ENCODE measurements at regions not wholly inside any gene's neighbourhood (a gene's known extent, or its start where the extent isn't known, plus 50 kb on each side); places are given as distances from the start of the nearest gene placed in this dataset.

GRCh38 chr1:38773483-38773882 is 86.1 kb downstream of the RRAGC start:
- intact Hi-C loops (cut with micrococcal nuclease) = no loop called here
- ChIA-PET POLR2A (no interaction called here), CTCF (no interaction called here)
- Histone ChIP-seq H3K27me3 (ENCODE audit: control insufficient read depth in 2 of 2, insufficient read depth in 2 of 2, low read length in 2 of 2) (no peaks in the 10 kb centered on the region), H2AFZ (ENCODE audit: low read depth, low read length) (no peak overlapping the region), H3K9me3 (replicated peaks; ENCODE audit: control insufficient read depth, insufficient read depth, low read length) (no peaks in the 10 kb centered on the region), H3K36me3 (ENCODE audit: control insufficient read depth in 2 of 2, extremely low read depth in 1 of 2, insufficient read depth in 2 of 2, low read length in 2 of 2) (no peaks in the 10 kb centered on the region), H3K4me2 (ENCODE audit: insufficient read depth, low read length) (no peak overlapping the region), H4K20me1 (replicated peaks; ENCODE audit: control insufficient read depth, extremely low read depth, insufficient read depth, low read length) (no peaks in the 10 kb centered on the region), H3K79me2 (ENCODE audit: control insufficient read depth, insufficient read depth, low read length) (no peaks in the 10 kb centered on the region), H3K9ac (replicated peaks; ENCODE audit: extremely low read depth, insufficient read depth, low read length) (no peak overlapping the region), H3K27ac (ENCODE audit: insufficient read depth, low read depth, low read length) (no peak overlapping the region), H3K9me1 (replicated peaks; ENCODE audit: control insufficient read depth, extremely low read depth, insufficient read depth, low read length) (no peaks in the 10 kb centered on the region), H3K4me3 (replicated peaks in 1 of 3; ENCODE audit: insufficient read depth in 1 of 3, low read depth in 1 of 3, low read length in 3 of 3) (no peak overlapping the region), H3K4me1 (ENCODE audit: control insufficient read depth, extremely low read depth, insufficient read depth, low read length) (no peaks in the 10 kb centered on the region)
- dilution Hi-C loops (cut with MboI; ENCODE audit: extremely low pct_ligation_motif_present, low sequenced_read_pairs) = no loop called here
- TF ChIP-seq POLR2AphosphoS5 (IDR thresholded peaks at IDR 0.05; ENCODE audit: insufficient read depth, low read depth, low read length) = no peak
- TF ChIP-seq FOS (IDR thresholded peaks at IDR 0.05; ENCODE audit: borderline replicate concordance, insufficient read depth, low read length) = no peak
- no peak for TF ChIP-seq EZH2 (IDR thresholded peaks at IDR 0.05; ENCODE audit: borderline replicate concordance, low read depth, low read length, severe bottlenecking)
- TF ChIP-seq, protein P1, sequence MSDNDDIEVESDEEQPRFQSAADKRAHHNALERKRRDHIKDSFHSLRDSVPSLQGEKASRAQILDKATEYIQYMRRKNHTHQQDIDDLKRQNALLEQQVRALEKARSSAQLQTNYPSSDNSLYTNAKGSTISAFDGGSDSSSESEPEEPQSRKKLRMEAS (IDR thresholded peaks at IDR 0.05; ENCODE audit: insufficient read depth, insufficient read length) = no peak
- no peak for TF ChIP-seq MYC (IDR thresholded peaks at IDR 0.05; ENCODE audit: low read depth, low read length)
- TF ChIP-seq POLR2A (IDR thresholded peaks at IDR 0.05; ENCODE audit: low read depth, low read length) = no peak
- TF ChIP-seq GATA2 (IDR thresholded peaks at IDR 0.05; ENCODE audit: insufficient read depth, insufficient read length, low read depth, low read length) = no peak
- no peak for TF ChIP-seq JUN (IDR thresholded peaks at IDR 0.05; ENCODE audit: borderline replicate concordance, insufficient read depth, insufficient read length, low read depth)
- no peak for TF ChIP-seq CTCF (IDR thresholded peaks at IDR 0.05; ENCODE audit: extremely low read depth in 1 of 2, insufficient read depth in 1 of 2, low read depth in 1 of 2, low read length in 2 of 2)
- DNase-seq (ENCODE audit: low read depth, low spot score) (no peak), FAIRE-seq (no peak)
- no TSS peak for BruUV-seq (replicated peaks)
